A549 (cell line): ENCODE measurements at regions not wholly inside any gene's neighbourhood (a gene's known extent, or its start where the extent isn't known, plus 50 kb on each side); places are given as distances from the start of the nearest gene placed in this dataset.

Source experiments
- BHLHE40 ChIP-seq: IDR thresholded peaks from 2 replicates; pipeline ENCODE4 v1.6.1; 2012; ENCODE audit warnings: low read depth, low read length, inconsistent platforms
- CEBPB ChIP-seq, 2 experiments: fragments of >200 bp in 1 of 2; sonication (Bioruptor Twin) in 1 of 2; formaldehyde crosslinking in 1 of 2; IDR thresholded peaks; 2 replicates each; pipeline ENCODE4 v1.6.1; 2012 to 2016
- CHD2 ChIP-seq: fragments of 150-350 bp; IDR thresholded peaks from 2 replicates; pipeline ENCODE4 v1.6.1; 2014; ENCODE audit warnings: low read length; ENCODE audit not compliant: partially characterized antibody
- CHD4 ChIP-seq: fragments of 200-600 bp; sonication (generic); IDR thresholded peaks from 2 replicates; pipeline ENCODE4 v1.6.1; 2016; ENCODE audit warnings: antibody characterized with exemption, mild to moderate bottlenecking, borderline replicate concordance
- CTCF ChIP-seq: fragments of >200 bp; sonication (Bioruptor Twin); formaldehyde crosslinking; IDR thresholded peaks from 3 replicates; pipeline ENCODE4 v1.5.1; 2016
- ELK1 ChIP-seq: fragments of 150-350 bp; IDR thresholded peaks from 2 replicates; pipeline ENCODE4 v1.6.1; 2014; ENCODE audit warnings: low read depth, mild to moderate bottlenecking, low read length
- EP300 ChIP-seq, 2 experiments: fragments of >200 bp; sonication (Bioruptor Twin); formaldehyde crosslinking; IDR thresholded peaks; 2 replicates in 1 of 2; 3 replicates in 1 of 2; pipeline ENCODE4 v1.6.1; 2016 to 2017
- ESRRA ChIP-seq: fragments of 150-350 bp; IDR thresholded peaks from 2 replicates; pipeline ENCODE4 v1.6.1; 2014; ENCODE audit warnings: mild to moderate bottlenecking, low read length, borderline replicate concordance
- KDM5A ChIP-seq: fragments of 200-600 bp; sonication (generic); IDR thresholded peaks from 2 replicates; pipeline ENCODE4 v1.6.1; 2016; ENCODE audit warnings: antibody characterized with exemption, mild to moderate bottlenecking
- MAFK ChIP-seq: fragments of 450-650 bp; IDR thresholded peaks from 2 replicates; pipeline ENCODE4 v1.6.1; 2014; ENCODE audit not compliant: partially characterized antibody
- MAZ ChIP-seq: fragments of 150-350 bp; IDR thresholded peaks from 2 replicates; pipeline ENCODE4 v1.6.1; 2014; ENCODE audit warnings: antibody characterized with exemption, low read depth, low read length, borderline replicate concordance
- PHF8 ChIP-seq: fragments of 200-600 bp; sonication (generic); IDR thresholded peaks from 2 replicates; pipeline ENCODE4 v1.6.1; 2016; ENCODE audit warnings: low read depth, mild to moderate bottlenecking, antibody characterized with exemption, moderate library complexity, borderline replicate concordance
- POLR2A ChIP-seq: IDR thresholded peaks from 2 replicates; pipeline ENCODE4 v1.6.1; 2012; ENCODE audit warnings: mild to moderate bottlenecking, low read length
- RFX5 ChIP-seq: fragments of 450-650 bp; IDR thresholded peaks from 2 replicates; pipeline ENCODE4 v1.7.1; 2014; ENCODE audit warnings: antibody characterized with exemption, mild to moderate bottlenecking, moderate library complexity

GRCh38 chr2:66897691-66898150 is 462.8 kb downstream of the MEIS1 start:
- TF ChIP-seq CTCF (no peak), MAFK (no peak), PHF8 (no peak), MAZ (no peak), BHLHE40 (no peak), POLR2A (no peak), ESRRA (no peak), RFX5 (no peak), EP300 (IDR thresholded peaks at IDR 0.05) (no peak), CHD2 (no peak), ELK1 (no peak), KDM5A (no peak), CHD4 (no peak), CEBPB (IDR thresholded peaks at IDR 0.05) (no peak)
